MM.1S (cell line): ENCODE measurements at regions not wholly inside any gene's neighbourhood (a gene's known extent, or its start where the extent isn't known, plus 50 kb on each side); places are given as distances from the start of the nearest gene placed in this dataset.

Experiments
- EZH2 ChIP-seq: fragments of 300-600 bp; sonication (generic); optimal IDR thresholded peaks from 2 replicates; pipeline ENCODE3; 2017; ENCODE audit warnings: low read depth, mild to moderate bottlenecking, antibody characterized with exemption, low read length, mixed read lengths
- EZH2phosphoT487 ChIP-seq: fragments of 300-600 bp; sonication (generic); IDR thresholded peaks from 2 replicates; pipeline ENCODE4 v1.6.1; 2018; ENCODE audit warnings: antibody characterized with exemption, low read length
- TF ChIP-seq, protein P1 (sequence below): fragments of 300-600 bp; sonication (generic); IDR thresholded peaks from 2 replicates; pipeline ENCODE4 v1.5.1; 2016; ENCODE audit warnings: antibody characterized with exemption, low read length, mixed read lengths

- TF ChIP-seq, protein P1, sequence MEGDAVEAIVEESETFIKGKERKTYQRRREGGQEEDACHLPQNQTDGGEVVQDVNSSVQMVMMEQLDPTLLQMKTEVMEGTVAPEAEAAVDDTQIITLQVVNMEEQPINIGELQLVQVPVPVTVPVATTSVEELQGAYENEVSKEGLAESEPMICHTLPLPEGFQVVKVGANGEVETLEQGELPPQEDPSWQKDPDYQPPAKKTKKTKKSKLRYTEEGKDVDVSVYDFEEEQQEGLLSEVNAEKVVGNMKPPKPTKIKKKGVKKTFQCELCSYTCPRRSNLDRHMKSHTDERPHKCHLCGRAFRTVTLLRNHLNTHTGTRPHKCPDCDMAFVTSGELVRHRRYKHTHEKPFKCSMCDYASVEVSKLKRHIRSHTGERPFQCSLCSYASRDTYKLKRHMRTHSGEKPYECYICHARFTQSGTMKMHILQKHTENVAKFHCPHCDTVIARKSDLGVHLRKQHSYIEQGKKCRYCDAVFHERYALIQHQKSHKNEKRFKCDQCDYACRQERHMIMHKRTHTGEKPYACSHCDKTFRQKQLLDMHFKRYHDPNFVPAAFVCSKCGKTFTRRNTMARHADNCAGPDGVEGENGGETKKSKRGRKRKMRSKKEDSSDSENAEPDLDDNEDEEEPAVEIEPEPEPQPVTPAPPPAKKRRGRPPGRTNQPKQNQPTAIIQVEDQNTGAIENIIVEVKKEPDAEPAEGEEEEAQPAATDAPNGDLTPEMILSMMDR = no peak
- no peak for TF ChIP-seq EZH2
- no peak for TF ChIP-seq EZH2phosphoT487
Observed at GRCh38 chr1:29575826-29576225, 339.5 kb downstream of the PTPRU start.
